Uterus (tissue), 2 donors: ENCODE measurements at regions not wholly inside any gene's neighbourhood (a gene's known extent, or its start where the extent isn't known, plus 50 kb on each side); places are given as distances from the start of the nearest gene placed in this dataset.

Experiments used
- POLR2A ChIP-seq, 2 donors: fragments of 450-650 bp; IDR thresholded peaks; one replicate each; pipeline ENCODE4 v1.6.1; 2016; ENCODE audit warnings: antibody characterized with exemption in 2 of 2, mild to moderate bottlenecking in 1 of 2, moderate library complexity in 1 of 2
- TF ChIP-seq, protein P1 (sequence below), 4 experiments: fragments of 200-600 bp in 2 of 4; fragments of 450-650 bp in 2 of 4; sonication (generic) in 2 of 4; IDR thresholded peaks; one replicate each; pipeline ENCODE4 v1.5.1; 2016 to 2019; ENCODE audit warnings: antibody characterized with exemption in 4 of 4, mild to moderate bottlenecking in 2 of 4, moderate library complexity in 1 of 4

DNA sequence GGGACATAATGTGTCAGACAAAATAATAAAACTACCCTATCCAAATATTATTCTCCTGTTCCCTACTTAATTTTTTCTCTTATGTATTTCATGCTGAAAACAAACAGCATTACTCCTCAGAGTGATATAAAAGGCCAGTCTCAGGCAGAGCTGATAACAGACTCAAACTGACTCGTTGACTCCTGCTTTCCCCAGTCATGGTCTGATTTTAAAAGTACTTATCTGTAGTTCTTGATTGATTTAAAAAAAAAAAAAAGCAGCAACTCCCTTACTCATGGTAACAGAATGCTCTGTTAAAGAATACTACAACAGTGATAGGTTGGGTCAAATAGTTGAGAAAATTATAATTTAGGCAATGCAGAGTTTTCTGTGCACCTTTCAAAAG, 90.3 kb upstream of the BARX2 start:
- TF ChIP-seq, protein P1, sequence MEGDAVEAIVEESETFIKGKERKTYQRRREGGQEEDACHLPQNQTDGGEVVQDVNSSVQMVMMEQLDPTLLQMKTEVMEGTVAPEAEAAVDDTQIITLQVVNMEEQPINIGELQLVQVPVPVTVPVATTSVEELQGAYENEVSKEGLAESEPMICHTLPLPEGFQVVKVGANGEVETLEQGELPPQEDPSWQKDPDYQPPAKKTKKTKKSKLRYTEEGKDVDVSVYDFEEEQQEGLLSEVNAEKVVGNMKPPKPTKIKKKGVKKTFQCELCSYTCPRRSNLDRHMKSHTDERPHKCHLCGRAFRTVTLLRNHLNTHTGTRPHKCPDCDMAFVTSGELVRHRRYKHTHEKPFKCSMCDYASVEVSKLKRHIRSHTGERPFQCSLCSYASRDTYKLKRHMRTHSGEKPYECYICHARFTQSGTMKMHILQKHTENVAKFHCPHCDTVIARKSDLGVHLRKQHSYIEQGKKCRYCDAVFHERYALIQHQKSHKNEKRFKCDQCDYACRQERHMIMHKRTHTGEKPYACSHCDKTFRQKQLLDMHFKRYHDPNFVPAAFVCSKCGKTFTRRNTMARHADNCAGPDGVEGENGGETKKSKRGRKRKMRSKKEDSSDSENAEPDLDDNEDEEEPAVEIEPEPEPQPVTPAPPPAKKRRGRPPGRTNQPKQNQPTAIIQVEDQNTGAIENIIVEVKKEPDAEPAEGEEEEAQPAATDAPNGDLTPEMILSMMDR (IDR thresholded peaks at IDR 0.05): no peak
- no peak for TF ChIP-seq POLR2A (IDR thresholded peaks at IDR 0.05)
